Stomach (tissue), 8 donors: ENCODE measurements at regions not wholly inside any gene's neighbourhood (a gene's known extent, or its start where the extent isn't known, plus 50 kb on each side); places are given as distances from the start of the nearest gene placed in this dataset.
A peak's percentile ranks its signal among the peaks of the same experiment; 100 is the strongest.

Source experiments
- DNase-seq, 2 donors: peaks; one replicate each; pipeline versions ENCODE4 v3.0.0 to v3.0.0-alpha.2; 2013 to 2019
- H3K27ac ChIP-seq, 5 donors: fragments of 200-600 bp in 4 of 5; sonication (generic) in 4 of 5; one replicate each; pipeline ENCODE4 v1.5.1; 2013 to 2019; ENCODE audit warnings: mild to moderate bottlenecking in 1 of 5, moderate library complexity in 1 of 5
- H3K27me3 ChIP-seq, 3 donors: fragments of 200-600 bp; sonication (generic); one replicate each; pipeline ENCODE4 v1.5.1; 2017 to 2019; ENCODE audit warnings: mixed run types in 1 of 3
- H3K36me3 ChIP-seq, 4 donors: fragments of 200-600 bp; sonication (generic); 1 replicate in 3 of 4; 2 replicates in 1 of 4; pipeline ENCODE4 v1.5.1; 2016 to 2019
- H3K4me1 ChIP-seq, 4 donors: fragments of 200-600 bp; sonication (generic); one replicate each; pipeline ENCODE4 v1.5.1; 2016 to 2019
- H3K4me3 ChIP-seq, 4 donors: fragments of 200-600 bp; sonication (generic) in 3 of 4; one replicate each; pipeline ENCODE4 v1.5.1; 2016 to 2019; ENCODE audit warnings: mild to moderate bottlenecking in 1 of 4
- H3K9me3 ChIP-seq, 4 donors: fragments of 200-600 bp; sonication (generic); one replicate each; pipeline ENCODE4 v1.5.1; 2016 to 2019
- CTCF ChIP-seq, 7 experiments: fragments of 450-650 bp in 4 of 7; fragments of 200-600 bp in 3 of 7; sonication (generic) in 3 of 7; IDR thresholded peaks; one replicate each; pipeline ENCODE4 v1.5.1; 2016 to 2019; ENCODE audit warnings: antibody characterized with exemption in 7 of 7, control low read depth in 2 of 7, mild to moderate bottlenecking in 1 of 7
- EP300 ChIP-seq: sonication (generic); formaldehyde crosslinking; IDR thresholded peaks from one replicate; pipeline ENCODE4 v1.6.1; 2017; ENCODE audit warnings: antibody characterized with exemption
- POLR2A ChIP-seq, 4 donors: fragments of 450-650 bp; IDR thresholded peaks; one replicate each; pipeline ENCODE4 v1.6.1; 2016; ENCODE audit warnings: antibody characterized with exemption in 4 of 4, control low read depth in 2 of 4, mild to moderate bottlenecking in 1 of 4, moderate library complexity in 1 of 4
- POLR2AphosphoS5 ChIP-seq, 3 donors: sonication (generic); formaldehyde crosslinking; IDR thresholded peaks; one replicate each; pipeline ENCODE4 v1.6.1; 2016; ENCODE audit warnings: antibody characterized with exemption in 3 of 3
- WGBS, 5 donors: extraction: QIAGEN DNeasy Blood & Tissue Kit in 3 of 5; methylation state at CpG; one replicate each; pipeline versions ENCODE4 v1.1.5 to v1.1.7; 2013 to 2018; 5-methylcytosine and 5-hydroxymethylcytosine counted together
- intact Hi-C: fragments of 100-400 bp; cut with DNase I; formaldehyde crosslinking; loops from one replicate; pipeline ENCODE4 v1.15.1; 2023; ENCODE audit warnings: low total_unique reads
- donor health status: healthy with polysubstance abuse.
- donor health status: Bipolar disorder and iron deficiency.
- donor health status: healthy.

GRCh38 chr4:25493466-25493865 lies 116.4 kb downstream of the ANAPC4 start:
- WGBS, 5 donors, result 27 to 45% (median 36%) methylated on average over 1 of the region's 1 CpG
- Histone ChIP-seq H3K9me3 (peaks cover 0 to 4% (median 0%) of the 10 kb centered on the region in 4 donors), H3K4me3 (no peak overlapping the region), H3K27ac (no peak overlapping the region), H3K4me1 (no peaks in the 10 kb centered on the region), H3K27me3 (no peaks in the 10 kb centered on the region), H3K36me3 (no peaks in the 10 kb centered on the region)
- intact Hi-C loops, result no loop called here
- TF ChIP-seq CTCF (IDR thresholded peaks at IDR 0.05) (no peak), EP300 (no peak), POLR2AphosphoS5 (IDR thresholded peaks at IDR 0.05) (no peak), POLR2A (IDR thresholded peaks at IDR 0.05) (no peak)
- DNase-seq, result no peak

GRCh38 chr4:25494166-25494565 lies 117.1 kb downstream of the ANAPC4 start:
- no peaks in the 10 kb centered on the region for H3K36me3 ChIP-seq
- H3K9me3 ChIP-seq, result peaks cover 0 to 4% (median 0%) of the 10 kb centered on the region in 4 donors
- no peak overlapping the region for H3K27ac ChIP-seq
- 91 to 96% (median 94%) methylated on average over 2 of the region's 2 CpGs for WGBS, 5 donors
- H3K4me3 ChIP-seq, result no peak overlapping the region
- no peaks in the 10 kb centered on the region for H3K4me1 ChIP-seq
- TF ChIP-seq POLR2A (IDR thresholded peaks at IDR 0.05) (no peak), CTCF (IDR thresholded peaks at IDR 0.05) (no peak)
- DNase-seq, result no peak
- no peaks in the 10 kb centered on the region for H3K27me3 ChIP-seq
- intact Hi-C loops, result no loop called here

DNA sequence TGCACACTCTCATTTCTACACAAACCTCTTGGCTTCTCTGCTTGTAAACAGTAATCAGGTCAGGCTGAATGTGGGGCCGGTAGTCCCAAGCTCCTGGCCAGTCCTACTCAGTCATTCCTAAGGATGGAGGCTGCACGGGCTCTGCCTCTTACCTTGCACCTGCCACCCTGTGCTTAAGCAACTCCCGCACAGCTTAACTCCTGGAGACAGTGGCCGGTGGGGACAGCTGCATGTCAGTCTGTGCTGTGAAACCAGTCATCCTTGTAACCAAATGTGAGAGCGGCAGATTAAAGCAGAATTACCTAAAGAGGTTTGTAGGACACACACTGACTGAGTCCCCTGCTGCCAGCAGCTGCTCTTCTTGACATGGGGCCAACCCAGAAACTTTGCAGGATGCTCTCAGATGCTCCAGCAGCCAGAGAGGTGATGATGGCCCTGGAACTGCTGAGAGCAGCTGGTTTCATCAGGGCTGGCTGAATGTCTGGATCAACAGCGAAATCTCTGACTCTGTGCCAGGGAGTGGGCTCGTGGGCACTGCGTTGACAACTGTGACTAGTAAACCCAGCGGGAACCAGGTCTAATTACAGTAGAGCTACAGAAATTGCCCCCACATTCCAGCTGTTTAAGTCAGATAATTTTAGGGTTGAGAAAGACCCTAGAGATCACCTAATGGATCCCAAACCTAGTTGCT lies 123.7 kb downstream of the ANAPC4 start:
- H3K4me1 ChIP-seq, result no peaks in the 10 kb centered on the region
- no peaks in the 10 kb centered on the region for H3K27me3 ChIP-seq
- no peaks in the 10 kb centered on the region for H3K36me3 ChIP-seq
- no peak for TF ChIP-seq POLR2A (IDR thresholded peaks at IDR 0.05)
- no peak for TF ChIP-seq POLR2AphosphoS5 (IDR thresholded peaks at IDR 0.05)
- no peak for TF ChIP-seq EP300
- TF ChIP-seq CTCF (IDR thresholded peaks at IDR 0.05), result no peak
- 63 to 70% (median 68%) methylated on average over 8 to 9 of the region's 9 CpGs for WGBS, 5 donors
- intact Hi-C loops, result no loop called here
- DNase-seq, result peak in 1 of 2 donors; percentile 22
- H3K27ac ChIP-seq, result no peak overlapping the region
- peaks cover 0 to 5% (median 0%) of the 10 kb centered on the region in 4 donors for H3K9me3 ChIP-seq
- no peak overlapping the region for H3K4me3 ChIP-seq

- intact Hi-C loops, result no loop called here
- H3K4me3 ChIP-seq, result no peak overlapping the region
- WGBS, 5 donors, result 78 to 92% (median 85%) methylated on average over 4 of the region's 4 CpGs
- no peaks in the 10 kb centered on the region for H3K36me3 ChIP-seq
- no peak for DNase-seq
- no peaks in the 10 kb centered on the region for H3K4me1 ChIP-seq
- H3K27ac ChIP-seq, result no peak overlapping the region
- peaks cover 0 to 5% (median 0%) of the 10 kb centered on the region in 4 donors for H3K9me3 ChIP-seq
- H3K27me3 ChIP-seq, result no peaks in the 10 kb centered on the region
- TF ChIP-seq POLR2AphosphoS5 (IDR thresholded peaks at IDR 0.05) (no peak), EP300 (no peak), POLR2A (IDR thresholded peaks at IDR 0.05) (no peak), CTCF (IDR thresholded peaks at IDR 0.05) (no peak)
These were observed 125.1 kb downstream of the ANAPC4 start for GRCh38 chr4:25502115-25502514.
